NCI-H1092 (cell line): ENCODE measurements at regions not wholly inside any gene's neighbourhood (a gene's known extent, or its start where the extent isn't known, plus 50 kb on each side); places are given as distances from the start of the nearest gene placed in this dataset.

Experiments used
- DNase-seq: peaks from one replicate; lab custom pipeline; 2025; lab: John Stamatoyannopoulos, UW

- no peak for DNase-seq
Observed at GRCh38 chr4:11768251-11768972, 339.7 kb upstream of the HS3ST1 start.

- no peak for DNase-seq
Observed at GRCh38 chr4:11765849-11766453, 337.3 kb upstream of the HS3ST1 start.

- no peak for DNase-seq
Observed at GRCh38 chr4:11748164-11748872, 319.6 kb upstream of the HS3ST1 start.

- DNase-seq = no peak
Observed at GRCh38 chr4:11746734-11747133, 318.0 kb upstream of the HS3ST1 start.

- no peak for DNase-seq
Observed at GRCh38 chr4:11743976-11744375, 315.3 kb upstream of the HS3ST1 start.

GRCh38 chr4:11743236-11743635 is 314.5 kb upstream of the HS3ST1 start:
- DNase-seq = peak; percentile 14

GRCh38 chr4:11741190-11741652 is 312.5 kb upstream of the HS3ST1 start:
- no peak for DNase-seq

- no peak for DNase-seq
Observed at GRCh38 chr4:11739992-11740391, 311.3 kb upstream of the HS3ST1 start.

GRCh38 chr4:11736978-11737377 is 308.3 kb upstream of the HS3ST1 start:
- DNase-seq = no peak

GRCh38 chr4:11735651-11736050 is 307.0 kb upstream of the HS3ST1 start:
- DNase-seq = no peak

GRCh38 chr4:11732155-11732554 is 303.5 kb upstream of the HS3ST1 start:
- DNase-seq = no peak

GRCh38 chr4:11730545-11730944 is 301.9 kb upstream of the HS3ST1 start:
- no peak for DNase-seq

- DNase-seq = no peak
Observed at GRCh38 chr4:11729548-11729947, 300.9 kb upstream of the HS3ST1 start.

- DNase-seq = no peak
Observed at GRCh38 chr4:11727903-11728564, 299.3 kb upstream of the HS3ST1 start.

GRCh38 chr4:11724731-11725130 is 296.0 kb upstream of the HS3ST1 start:
- DNase-seq = no peak

- no peak for DNase-seq
Observed at GRCh38 chr4:11722223-11722622, 293.5 kb upstream of the HS3ST1 start.

GRCh38 chr4:11720292-11720691 is 291.6 kb upstream of the HS3ST1 start:
- DNase-seq = no peak

- DNase-seq = no peak
Observed at GRCh38 chr4:11719879-11720278, 291.2 kb upstream of the HS3ST1 start.

- DNase-seq = no peak
Observed at GRCh38 chr4:11715753-11716521, 287.2 kb upstream of the HS3ST1 start.

- DNase-seq = no peak
Observed at GRCh38 chr4:11710453-11711093, 281.9 kb upstream of the HS3ST1 start.

GRCh38 chr4:11704186-11704830 is 275.6 kb upstream of the HS3ST1 start:
- DNase-seq = no peak
